ENCODE measurements at regions not wholly inside any gene's neighbourhood (a gene's known extent, or its start where the extent isn't known, plus 50 kb on each side); places are given as distances from the start of the nearest gene placed in this dataset.

- no peak for TF ChIP-seq POLR2AphosphoS5 (IDR thresholded peaks at IDR 0.05)
- no peak for TF ChIP-seq CTCF (IDR thresholded peaks at IDR 0.05)
Measured at GRCh38 chr4:72714482-72715279, 145.7 kb upstream of the ADAMTS3 start.

Measured in esophagus muscularis mucosa (tissue), 3 donors.